ENCODE measurements at regions not wholly inside any gene's neighbourhood (a gene's known extent, or its start where the extent isn't known, plus 50 kb on each side); places are given as distances from the start of the nearest gene placed in this dataset.

GRCh38 chr7:80380957-80381356, 130.9 kb downstream of the GNAT3 start (continued):
- TF ChIP-seq ZNF462 (CRISPR knock-in tag; IDR thresholded peaks at IDR 0.05) (no peak), POLR2AphosphoS5 (IDR thresholded peaks at IDR 0.05; ENCODE audit: low read depth) (no peak), JUNB (IDR thresholded peaks at IDR 0.05; ENCODE audit: unreplicated experiment) (no peak), CTCF (conservative IDR thresholded peaks at IDR 0.05; ENCODE audit: low read depth in 2 of 2) (no peak), CREB1 (CRISPR knock-in tag; IDR thresholded peaks at IDR 0.05; ENCODE audit: low read depth) (no peak), EZH2phosphoT487 (IDR thresholded peaks at IDR 0.05; ENCODE audit: unreplicated experiment) (no peak), NANOG (IDR thresholded peaks at IDR 0.05; ENCODE audit: borderline replicate concordance) (no peak), ZNF114 (CRISPR knock-in tag; IDR thresholded peaks at IDR 0.05) (no peak), ZNF331 (CRISPR knock-in tag; IDR thresholded peaks at IDR 0.05; ENCODE audit: low read depth) (no peak)

Data from GM23338 (cell line).